ENCODE measurements at regions not wholly inside any gene's neighbourhood (a gene's known extent, or its start where the extent isn't known, plus 50 kb on each side); places are given as distances from the start of the nearest gene placed in this dataset.

- TF ChIP-seq TAF1 (IDR thresholded peaks at IDR 0.05; ENCODE audit: borderline replicate concordance, low read depth, low read length) (no peak), POLR2AphosphoS5 (IDR thresholded peaks at IDR 0.05; ENCODE audit: low read depth, low read length) (no peak)
Measured at GRCh38 chr10:105406488-105406887, 765.4 kb downstream of the SORCS3 start.

All from GM12892 (cell line).